ENCODE measurements at regions not wholly inside any gene's neighbourhood (a gene's known extent, or its start where the extent isn't known, plus 50 kb on each side); places are given as distances from the start of the nearest gene placed in this dataset.
"Not testable (repeated sequence)": the region's sequence is repeated elsewhere in the genome, so short reads cannot be mapped to it uniquely, and the experiment has no call there.

DNA sequence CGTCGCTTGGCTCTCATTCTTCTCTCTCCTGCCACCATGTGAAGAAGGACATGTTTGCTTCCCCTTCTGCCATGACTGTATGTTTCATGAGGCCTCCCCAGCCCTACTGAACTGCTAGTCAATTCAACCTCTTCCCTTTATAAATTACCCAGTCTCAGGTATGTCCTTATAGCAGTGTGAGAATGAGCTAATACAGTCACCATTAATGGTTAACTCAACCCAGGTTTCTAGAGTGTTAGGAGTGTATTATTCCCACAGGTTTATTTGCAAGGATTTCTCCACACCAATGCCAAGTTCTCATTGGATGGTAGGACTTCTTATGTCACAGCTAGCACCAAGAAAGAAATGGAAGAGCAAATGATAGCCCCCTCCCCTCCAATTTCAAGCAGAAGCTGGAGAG lies 71.9 kb downstream of the DYNAP start:
- intact Hi-C loops (cut with DNase I) = no loop called here
- H3K36me3 ChIP-seq (ENCODE audit: control insufficient read depth in 1 of 2, insufficient read depth in 2 of 2, low read length in 1 of 2) = no peaks in the 10 kb centered on the region
- no peaks in the 10 kb centered on the region for H3K9me3 ChIP-seq (ENCODE audit: control insufficient read depth, low read length)
- ATAC-seq (ENCODE audit: low FRiP score) (no peak), DNase-seq (no peak)
- H3K4me1 ChIP-seq (ENCODE audit: control insufficient read depth in 1 of 2, insufficient read depth in 2 of 2, low read length in 2 of 2) = no peaks in the 10 kb centered on the region
- 80 to 85% methylated on average over 2 of the region's 2 CpGs for WGBS, 2 donors
- H3K27me3 ChIP-seq (ENCODE audit: control insufficient read depth in 1 of 2, insufficient read depth in 2 of 2, low read length in 1 of 2) = no peaks in the 10 kb centered on the region
- H3K4me3 ChIP-seq (ENCODE audit: low read length in 2 of 2) = no peak overlapping the region
- H3K27ac ChIP-seq (ENCODE audit: low read depth in 1 of 2, low read length in 2 of 2) = no peak overlapping the region

GRCh38 chr18:54669701-54670100 lies 78.7 kb downstream of the DYNAP start:
- not testable (repeated sequence) for H3K36me3 ChIP-seq (ENCODE audit: control insufficient read depth in 1 of 2, insufficient read depth in 2 of 2, low read length in 1 of 2); ATAC-seq (ENCODE audit: low FRiP score); H3K4me1 ChIP-seq (ENCODE audit: control insufficient read depth in 1 of 2, insufficient read depth in 2 of 2, low read length in 2 of 2); H3K9me3 ChIP-seq (ENCODE audit: control insufficient read depth, low read length); DNase-seq; H3K27ac ChIP-seq (ENCODE audit: low read depth in 1 of 2, low read length in 2 of 2); H3K27me3 ChIP-seq (ENCODE audit: control insufficient read depth in 1 of 2, insufficient read depth in 2 of 2, low read length in 1 of 2); H3K4me3 ChIP-seq (ENCODE audit: low read length in 2 of 2)
- intact Hi-C loops (cut with DNase I) = loop anchor here in 1 of 2 donors (10.0 kb wide), 1 partner anchor 315 kb away; no protein-coding TSS in a partner anchor
- 92 to 94% methylated on average over 14 to 15 of the region's 15 CpGs for WGBS, 2 donors

DNA sequence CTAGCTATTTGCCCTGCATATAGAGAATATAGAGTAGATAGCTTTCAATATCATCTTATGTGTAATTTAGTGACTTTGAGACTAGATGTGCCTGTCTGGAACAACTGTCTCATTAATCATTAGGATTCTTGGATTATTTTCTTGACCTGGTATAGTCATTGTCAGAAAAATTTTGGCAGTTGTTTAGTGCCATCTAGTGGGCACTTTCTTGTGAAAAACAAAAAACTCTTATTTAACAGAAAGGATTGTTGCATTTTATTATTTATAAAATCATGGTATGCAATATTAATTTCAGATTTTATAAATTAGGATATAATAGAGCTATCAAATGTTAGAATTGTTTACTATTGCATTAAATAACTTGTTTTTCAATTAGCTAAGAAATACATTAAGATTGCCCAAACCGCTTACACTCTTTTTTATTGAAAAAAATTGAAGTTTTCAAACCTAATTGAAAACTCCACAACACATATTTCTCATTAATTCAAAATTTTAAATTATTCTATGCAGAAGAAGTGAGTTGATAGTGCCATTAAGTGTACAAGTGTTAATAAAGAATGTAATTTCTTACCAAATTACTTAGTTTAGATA lies 80.3 kb downstream of the DYNAP start:
- intact Hi-C loops (cut with DNase I) = loop anchor here in 1 of 2 donors (10.0 kb wide), 1 partner anchor 313 kb away; no protein-coding TSS in a partner anchor
- Histone ChIP-seq H3K27me3 (ENCODE audit: control insufficient read depth in 1 of 2, insufficient read depth in 2 of 2, low read length in 1 of 2) (no peaks in the 10 kb centered on the region), H3K4me1 (ENCODE audit: control insufficient read depth in 1 of 2, insufficient read depth in 2 of 2, low read length in 2 of 2) (no peaks in the 10 kb centered on the region), H3K4me3 (ENCODE audit: low read length in 2 of 2) (no peak overlapping the region), H3K27ac (ENCODE audit: low read depth in 1 of 2, low read length in 2 of 2) (no peak overlapping the region), H3K9me3 (ENCODE audit: control insufficient read depth, low read length) (peaks cover 1% of the 10 kb centered on the region), H3K36me3 (ENCODE audit: control insufficient read depth in 1 of 2, insufficient read depth in 2 of 2, low read length in 1 of 2) (no peaks in the 10 kb centered on the region)
- WGBS, 2 donors = 92 to 98% methylated on average over 1 of the region's 1 CpG
- DNase-seq (no peak), ATAC-seq (ENCODE audit: low FRiP score) (no peak)

GRCh38 chr18:54672109-54672508 lies 81.1 kb downstream of the DYNAP start:
- Histone ChIP-seq H3K27me3 (ENCODE audit: control insufficient read depth in 1 of 2, insufficient read depth in 2 of 2, low read length in 1 of 2) (no peaks in the 10 kb centered on the region), H3K27ac (ENCODE audit: low read depth in 1 of 2, low read length in 2 of 2) (no peak overlapping the region), H3K36me3 (ENCODE audit: control insufficient read depth in 1 of 2, insufficient read depth in 2 of 2, low read length in 1 of 2) (no peaks in the 10 kb centered on the region), H3K4me1 (ENCODE audit: control insufficient read depth in 1 of 2, insufficient read depth in 2 of 2, low read length in 2 of 2) (no peaks in the 10 kb centered on the region), H3K9me3 (ENCODE audit: control insufficient read depth, low read length) (peaks cover 1% of the 10 kb centered on the region), H3K4me3 (ENCODE audit: low read length in 2 of 2) (no peak overlapping the region)
- intact Hi-C loops (cut with DNase I) = loop anchor here in 1 of 2 donors (10.0 kb wide), 1 partner anchor 313 kb away; no protein-coding TSS in a partner anchor
- WGBS, 2 donors = 80 to 81% methylated on average over 6 of the region's 6 CpGs
- DNase-seq (no peak), ATAC-seq (ENCODE audit: low FRiP score) (no peak)

DNA sequence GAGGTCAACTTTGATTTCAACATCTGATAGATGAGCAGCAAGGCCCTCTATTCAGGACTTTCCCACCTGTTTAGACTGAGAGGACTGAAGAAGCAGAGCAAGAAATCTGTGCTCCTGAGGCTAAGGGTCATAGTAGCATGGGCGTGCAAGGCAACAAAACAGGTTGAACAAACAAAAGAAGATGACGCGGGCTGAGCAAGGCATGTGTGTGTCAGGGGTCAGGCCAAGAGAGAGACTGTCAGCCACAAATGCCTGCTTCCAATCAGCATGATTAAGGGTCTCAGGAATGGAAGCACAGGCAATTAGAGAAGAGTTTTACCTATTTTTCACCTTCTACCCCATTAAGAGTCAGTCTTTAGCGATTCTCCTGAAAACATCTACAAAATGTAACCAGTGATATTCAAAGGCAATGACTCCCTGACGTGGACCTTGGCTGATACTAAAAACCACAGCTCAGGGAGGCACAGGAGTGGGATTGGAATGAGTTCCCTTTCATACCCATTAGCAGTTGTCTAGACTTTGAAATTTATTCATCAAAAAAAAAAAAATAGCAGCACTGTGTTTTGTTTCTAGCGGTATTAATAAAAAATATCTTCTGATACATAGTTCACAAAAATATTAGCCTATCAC lies 81.9 kb downstream of the DYNAP start:
- H3K36me3 ChIP-seq (ENCODE audit: control insufficient read depth in 1 of 2, insufficient read depth in 2 of 2, low read length in 1 of 2) = no peaks in the 10 kb centered on the region
- H3K4me3 ChIP-seq (ENCODE audit: low read length in 2 of 2) = no peak overlapping the region
- WGBS, 2 donors = 46 to 49% methylated on average over 6 of the region's 6 CpGs
- no peaks in the 10 kb centered on the region for H3K27me3 ChIP-seq (ENCODE audit: control insufficient read depth in 1 of 2, insufficient read depth in 2 of 2, low read length in 1 of 2)
- intact Hi-C loops (cut with DNase I) = loop anchor here in 1 of 2 donors (10.0 kb wide), 1 partner anchor 312 kb away; no protein-coding TSS in a partner anchor
- ATAC-seq (ENCODE audit: low FRiP score) = no peak
- no peak overlapping the region for H3K27ac ChIP-seq (ENCODE audit: low read depth in 1 of 2, low read length in 2 of 2)
- peaks cover 1% of the 10 kb centered on the region for H3K9me3 ChIP-seq (ENCODE audit: control insufficient read depth, low read length)
- DNase-seq = no peak
- no peaks in the 10 kb centered on the region for H3K4me1 ChIP-seq (ENCODE audit: control insufficient read depth in 1 of 2, insufficient read depth in 2 of 2, low read length in 2 of 2)

- DNase-seq = no peak
- no peak overlapping the region for H3K4me3 ChIP-seq (ENCODE audit: low read length in 2 of 2)
- ATAC-seq (ENCODE audit: low FRiP score) = no peak
- no peaks in the 10 kb centered on the region for H3K27me3 ChIP-seq (ENCODE audit: control insufficient read depth in 1 of 2, insufficient read depth in 2 of 2, low read length in 1 of 2)
- no peaks in the 10 kb centered on the region for H3K4me1 ChIP-seq (ENCODE audit: control insufficient read depth in 1 of 2, insufficient read depth in 2 of 2, low read length in 2 of 2)
- peaks cover 1% of the 10 kb centered on the region for H3K9me3 ChIP-seq (ENCODE audit: control insufficient read depth, low read length)
- WGBS, 2 donors = 87 to 91% methylated on average over 2 of the region's 2 CpGs
- H3K27ac ChIP-seq (ENCODE audit: low read depth in 1 of 2, low read length in 2 of 2) = no peak overlapping the region
- intact Hi-C loops (cut with DNase I) = loop anchor here in 1 of 2 donors (10.0 kb wide), 1 partner anchor 311 kb away; no protein-coding TSS in a partner anchor
- no peaks in the 10 kb centered on the region for H3K36me3 ChIP-seq (ENCODE audit: control insufficient read depth in 1 of 2, insufficient read depth in 2 of 2, low read length in 1 of 2)
Measured at GRCh38 chr18:54673936-54674335, 82.9 kb downstream of the DYNAP start.

DNA sequence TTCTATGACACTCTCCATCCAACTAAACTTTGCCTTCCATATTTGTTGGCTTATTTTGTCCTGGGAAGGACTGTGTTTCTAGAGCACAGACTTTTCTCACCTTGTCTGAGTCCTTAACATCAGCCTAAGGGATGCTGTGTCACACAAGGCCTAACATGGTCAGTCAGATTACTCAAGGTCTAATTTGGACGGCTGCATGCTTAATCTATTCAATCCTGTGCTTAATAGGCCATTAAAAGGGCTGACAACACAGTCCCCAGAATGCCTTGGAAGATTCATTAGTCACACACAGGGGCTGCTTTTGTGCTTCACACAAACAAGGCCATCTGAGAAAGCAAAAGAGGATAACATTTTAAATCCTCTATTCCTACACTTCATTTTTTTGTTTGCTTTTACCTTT lies 84.0 kb downstream of the DYNAP start:
- intact Hi-C loops (cut with DNase I) = loop anchor here in 1 of 2 donors (10.0 kb wide), 1 partner anchor 310 kb away; no protein-coding TSS in a partner anchor
- no peak overlapping the region for H3K27ac ChIP-seq (ENCODE audit: low read depth in 1 of 2, low read length in 2 of 2)
- 29 to 36% methylated on average over 1 of the region's 1 CpG for WGBS, 2 donors

DNA sequence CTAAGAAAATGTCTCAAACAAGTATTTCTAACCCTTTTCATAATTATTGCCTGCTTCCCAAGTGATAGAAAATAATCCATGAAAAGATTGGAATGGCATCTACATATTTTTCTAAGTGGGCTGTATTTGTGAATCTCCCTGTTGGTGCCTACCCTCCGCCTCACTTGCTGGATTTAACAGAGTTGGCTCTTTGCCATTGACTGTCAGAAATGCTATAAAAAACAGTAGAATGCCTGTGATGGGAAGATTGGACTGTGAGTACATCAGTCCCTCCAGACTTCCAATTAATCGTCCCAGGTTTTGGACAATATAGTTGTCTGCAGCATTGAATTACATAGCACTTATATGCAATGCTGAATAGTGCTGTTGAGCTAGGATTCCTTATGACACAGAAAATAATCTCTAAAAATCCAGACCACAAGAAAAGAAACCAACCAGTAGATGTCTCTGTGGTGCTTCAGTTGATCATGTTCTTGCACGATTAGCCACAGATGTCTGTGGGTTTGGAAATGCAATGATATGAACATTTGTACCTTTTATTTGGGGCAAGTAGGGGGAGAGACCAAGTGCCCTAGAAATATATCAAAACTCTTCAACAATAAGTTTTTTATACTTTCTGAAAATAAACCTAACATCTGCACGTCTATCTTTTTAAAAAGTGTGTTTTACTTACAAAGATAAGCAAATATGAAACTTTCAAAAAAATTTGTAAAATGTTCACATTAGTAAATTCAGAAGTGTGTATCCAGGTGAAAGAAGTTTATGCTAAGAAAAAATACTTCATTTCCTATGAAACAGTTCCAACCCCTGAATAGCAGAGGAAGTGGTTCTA lies 88.5 kb downstream of the DYNAP start:
- DNase-seq (no peak), ATAC-seq (ENCODE audit: low FRiP score) (no peak)
- no peaks in the 10 kb centered on the region for H3K9me3 ChIP-seq (ENCODE audit: control insufficient read depth, low read length)
- H3K27me3 ChIP-seq (ENCODE audit: control insufficient read depth in 1 of 2, insufficient read depth in 2 of 2, low read length in 1 of 2) = no peaks in the 10 kb centered on the region
- H3K4me1 ChIP-seq (ENCODE audit: control insufficient read depth in 1 of 2, insufficient read depth in 2 of 2, low read length in 2 of 2) = no peaks in the 10 kb centered on the region
- 22 to 24% methylated on average over 4 of the region's 4 CpGs for WGBS, 2 donors
- no peaks in the 10 kb centered on the region for H3K36me3 ChIP-seq (ENCODE audit: control insufficient read depth in 1 of 2, insufficient read depth in 2 of 2, low read length in 1 of 2)
- intact Hi-C loops (cut with DNase I) = loop anchor here in 1 of 2 donors (10.0 kb wide), 1 partner anchor 305 kb away; no protein-coding TSS in a partner anchor
- H3K27ac ChIP-seq (ENCODE audit: low read depth in 1 of 2, low read length in 2 of 2) = no peak overlapping the region
- no peak overlapping the region for H3K4me3 ChIP-seq (ENCODE audit: low read length in 2 of 2)

More for the DNA sequence above, 84.0 kb downstream of the DYNAP start:
- no peaks in the 10 kb centered on the region for H3K27me3 ChIP-seq (ENCODE audit: control insufficient read depth in 1 of 2, insufficient read depth in 2 of 2, low read length in 1 of 2)
- H3K36me3 ChIP-seq (ENCODE audit: control insufficient read depth in 1 of 2, insufficient read depth in 2 of 2, low read length in 1 of 2) = no peaks in the 10 kb centered on the region
- no peak overlapping the region for H3K4me3 ChIP-seq (ENCODE audit: low read length in 2 of 2)
- H3K4me1 ChIP-seq (ENCODE audit: control insufficient read depth in 1 of 2, insufficient read depth in 2 of 2, low read length in 2 of 2) = no peaks in the 10 kb centered on the region
- H3K9me3 ChIP-seq (ENCODE audit: control insufficient read depth, low read length) = peaks cover 1% of the 10 kb centered on the region
- DNase-seq (no peak), ATAC-seq (ENCODE audit: low FRiP score) (no peak)

Data from aorta (tissue), 5 donors.